HTR-8/SVneo (cell line): ENCODE measurements at regions not wholly inside any gene's neighbourhood (a gene's known extent, or its start where the extent isn't known, plus 50 kb on each side); places are given as distances from the start of the nearest gene placed in this dataset.
"Not testable (repeated sequence)": the region's sequence is repeated elsewhere in the genome, so short reads cannot be mapped to it uniquely, and the experiment has no call there.

ENCODE experiments used
- DNase-seq: peaks from one replicate; pipeline ENCODE4 v3.0.0; 2011; ENCODE audit warnings: low spot score, mixed read lengths; ENCODE audit not compliant: insufficient read length
- FAIRE-seq: peaks from 2 replicates; lab custom pipeline; 2011; peaks lifted over from hg19 to GRCh38; lab: Jason Lieb, UNC

DNA sequence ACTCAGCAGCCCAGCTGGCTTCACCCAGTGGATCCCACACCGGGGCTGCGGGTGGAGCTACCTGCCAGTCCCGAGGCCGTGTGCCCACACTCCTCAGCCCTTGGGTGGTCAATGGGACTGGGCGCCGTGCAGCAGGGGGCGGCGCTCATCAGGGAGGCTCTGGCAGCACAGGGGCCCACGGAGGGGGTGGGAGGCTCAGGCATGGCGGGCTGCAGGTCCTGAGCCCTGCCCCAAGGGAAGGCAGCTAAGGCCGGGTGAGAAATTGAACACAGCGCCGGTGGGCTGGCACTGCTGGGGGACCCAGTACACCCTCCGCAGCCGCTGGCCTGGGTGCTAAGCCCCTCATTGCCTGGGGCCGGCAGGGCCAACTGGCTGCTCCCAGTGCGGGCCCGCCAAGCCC is 1017.1 kb upstream of the FLRT2 start:
- FAIRE-seq, DNase-seq: not testable (repeated sequence)

DNA sequence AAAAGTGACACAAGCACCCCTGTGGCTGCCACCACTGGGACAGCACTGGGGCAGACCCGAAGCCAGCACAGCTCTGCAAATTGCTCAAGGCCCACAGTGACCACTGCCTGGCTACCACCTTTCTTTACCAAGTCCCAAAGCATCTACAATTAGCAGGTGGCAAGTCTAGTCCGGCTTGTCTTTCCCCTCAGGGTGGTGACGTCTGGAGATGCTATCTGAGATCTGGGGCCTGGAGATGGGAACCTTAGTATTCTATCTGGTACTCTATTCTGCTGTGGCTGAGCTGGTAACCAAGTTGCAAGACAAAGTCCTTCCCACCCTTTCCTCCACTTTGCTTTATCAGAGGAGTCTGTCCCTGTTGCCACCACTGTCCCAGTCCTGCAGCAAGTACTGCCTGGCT is 1010.1 kb upstream of the FLRT2 start:
- DNase-seq (no peak), FAIRE-seq (no peak)

DNA sequence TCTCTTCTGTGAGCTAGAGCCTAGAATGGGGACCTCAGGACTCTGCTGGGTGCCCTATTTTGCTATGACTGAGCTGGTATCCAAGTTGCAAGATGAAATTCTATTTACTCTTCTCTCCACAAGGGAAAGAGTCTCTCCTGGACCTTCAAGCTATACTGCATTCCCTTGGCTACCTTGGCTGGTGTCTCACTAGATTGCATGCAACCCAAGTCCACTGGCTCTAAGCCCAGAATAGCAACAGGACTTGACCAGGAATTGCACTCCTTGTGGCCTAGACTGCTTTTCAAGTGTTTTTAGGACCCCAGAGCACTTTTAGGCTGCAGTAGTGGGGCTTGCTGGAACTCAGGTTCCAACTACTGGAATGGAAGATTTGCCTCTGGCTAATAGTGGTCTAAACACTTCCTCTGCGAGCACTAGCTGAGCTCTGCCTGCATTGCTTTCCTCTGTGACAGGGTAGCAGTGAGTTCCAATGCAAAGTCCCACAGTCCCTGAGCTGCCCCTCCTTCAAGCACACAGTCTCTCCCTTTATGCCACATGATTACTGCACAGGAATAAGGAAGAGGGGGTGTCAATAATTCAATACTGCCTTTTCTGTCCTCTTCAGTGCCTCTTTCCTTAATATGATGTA is 1009.1 kb upstream of the FLRT2 start:
- no peak for DNase-seq
- FAIRE-seq, result no peak

DNA sequence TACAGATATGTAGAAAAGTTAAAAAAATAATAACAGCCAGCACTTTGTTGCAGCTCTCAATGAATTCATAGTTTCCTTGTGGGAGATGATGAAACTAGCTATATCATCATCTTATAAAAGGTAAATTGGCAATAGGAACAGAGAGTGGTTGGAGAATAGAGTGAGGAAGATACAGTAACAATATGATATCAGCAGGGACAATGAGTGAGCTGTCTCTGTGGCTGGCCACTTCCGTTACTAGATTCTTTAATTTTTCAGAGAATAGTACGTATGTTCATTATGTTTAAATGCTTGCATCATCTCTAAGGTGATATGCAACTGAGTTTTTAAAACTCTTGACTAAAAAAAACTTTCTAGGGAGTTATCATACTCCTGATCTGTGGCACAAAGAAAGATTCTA is 1006.2 kb upstream of the FLRT2 start:
- FAIRE-seq (no peak), DNase-seq (no peak)

DNA sequence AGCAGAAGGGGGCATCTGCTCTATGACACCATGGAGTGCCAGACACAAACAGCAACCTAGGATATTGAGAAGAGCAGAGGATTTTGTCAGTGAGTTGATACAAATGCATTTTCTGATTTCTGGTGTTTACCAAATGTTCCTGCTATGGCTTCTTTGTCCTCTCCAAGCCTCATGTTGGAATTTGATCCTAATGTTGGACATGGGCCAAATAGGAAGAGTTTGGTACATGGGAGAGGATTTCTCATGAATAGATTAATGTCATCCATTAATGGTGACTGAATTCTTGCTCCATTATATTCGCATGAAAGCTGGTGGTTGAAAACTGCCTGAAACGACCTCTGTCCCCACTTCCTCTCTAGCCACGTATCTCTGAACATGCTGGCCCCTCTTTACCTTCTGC is 1002.2 kb upstream of the FLRT2 start:
- DNase-seq (no peak), FAIRE-seq (no peak)

DNA sequence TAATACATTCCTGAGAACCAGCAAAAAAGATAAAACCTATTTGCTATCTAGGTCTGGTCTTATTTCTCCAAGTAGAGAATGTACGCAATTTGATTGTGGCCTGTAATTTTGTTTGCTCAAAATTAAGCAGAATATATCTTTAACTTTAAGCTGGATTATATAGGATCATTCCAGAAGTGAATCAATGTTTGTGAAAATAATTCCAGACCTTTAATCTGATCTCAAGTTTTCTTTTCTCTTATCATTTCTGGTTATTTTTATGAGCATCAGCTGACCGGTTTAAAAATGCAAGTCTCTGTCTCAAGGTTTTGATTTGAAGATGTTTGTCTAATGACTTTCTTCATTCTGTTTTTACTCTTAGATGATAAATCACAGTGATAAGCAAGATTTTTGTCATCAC is 997.9 kb upstream of the FLRT2 start:
- FAIRE-seq (no peak), DNase-seq (no peak)

DNA sequence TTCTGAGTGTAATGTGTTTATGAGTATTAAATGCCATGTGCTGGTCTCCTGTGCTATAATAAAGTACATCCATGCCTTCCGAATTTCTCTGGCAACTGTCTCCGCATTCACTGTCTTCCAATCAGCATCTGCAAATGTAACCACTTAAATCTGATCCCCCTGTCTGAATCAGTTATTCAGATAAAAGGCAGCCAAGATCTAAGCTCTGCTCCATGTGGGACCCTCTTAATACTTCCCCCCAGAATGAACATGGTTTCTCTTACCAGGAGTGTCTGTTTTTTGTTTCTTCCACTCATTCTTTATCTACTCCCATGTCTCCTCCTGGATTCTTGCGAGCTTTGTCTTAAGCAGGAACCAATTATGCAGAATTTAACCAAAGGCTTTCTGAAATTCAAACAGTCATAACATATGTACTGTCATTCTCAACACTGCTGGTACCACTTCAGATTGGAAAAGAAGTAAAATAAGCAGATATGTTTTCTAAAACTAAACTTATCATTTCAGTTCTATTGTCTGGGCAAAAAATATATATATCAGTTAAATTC is 996.7 kb upstream of the FLRT2 start:
- DNase-seq (no peak), FAIRE-seq (no peak)

DNA sequence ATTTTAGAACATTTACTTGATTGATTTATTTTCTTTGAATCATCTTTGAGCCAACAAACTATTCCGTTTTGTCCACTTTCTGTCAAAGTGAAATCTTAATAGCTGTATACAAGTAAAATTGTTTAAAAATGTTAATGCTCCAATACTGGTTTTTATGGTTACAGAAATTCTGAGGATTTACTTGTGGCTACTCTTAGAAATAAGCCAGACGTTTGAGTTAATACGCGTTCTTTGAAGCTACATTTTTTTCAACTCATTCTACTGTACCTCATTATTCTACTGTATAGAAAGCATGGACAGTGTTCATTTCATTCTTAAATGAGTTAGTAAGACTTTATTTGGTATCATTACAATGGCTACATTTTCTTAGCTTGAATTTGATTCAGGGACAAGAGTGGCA is 996.2 kb upstream of the FLRT2 start:
- FAIRE-seq (no peak), DNase-seq (no peak)

DNA sequence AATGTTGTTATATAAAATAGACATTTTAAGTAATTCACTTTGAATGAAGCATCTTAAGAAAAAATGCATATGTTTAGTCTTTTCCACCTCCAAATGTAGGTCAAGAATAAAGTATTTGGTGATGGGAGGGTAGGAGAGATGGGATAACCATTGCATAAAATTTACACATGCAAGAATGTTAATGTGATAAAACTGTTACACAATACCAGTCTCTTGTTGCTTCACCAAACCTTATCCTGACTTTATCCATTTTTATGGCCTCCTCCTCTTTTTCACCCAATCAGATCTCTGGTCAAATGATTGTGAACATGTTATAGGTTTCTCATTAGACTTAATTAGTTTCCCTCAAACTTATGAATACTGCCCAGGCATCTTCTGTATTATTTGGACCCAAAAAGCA is 994.5 kb upstream of the FLRT2 start:
- no peak for FAIRE-seq
- DNase-seq, result no peak

DNA sequence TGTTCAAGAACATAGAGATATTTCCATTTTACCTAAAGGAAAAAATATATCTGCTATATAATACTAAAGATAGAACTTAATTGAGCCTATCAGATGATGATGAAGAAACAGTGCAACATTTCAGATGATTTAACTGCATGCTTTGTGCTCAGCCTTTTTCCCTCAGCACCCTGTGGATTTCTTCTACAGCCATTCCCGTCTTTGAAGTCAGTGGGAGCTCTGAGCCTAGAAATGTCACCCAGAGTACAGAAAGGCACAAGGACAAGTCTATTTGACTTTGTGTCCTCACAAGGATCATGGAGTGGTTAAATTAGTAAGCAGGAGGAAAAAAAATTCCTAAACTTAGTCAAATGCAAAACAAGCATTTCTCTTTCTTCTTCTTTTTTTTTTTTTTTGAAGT is 994.0 kb upstream of the FLRT2 start:
- no peak for DNase-seq
- no peak for FAIRE-seq

DNA sequence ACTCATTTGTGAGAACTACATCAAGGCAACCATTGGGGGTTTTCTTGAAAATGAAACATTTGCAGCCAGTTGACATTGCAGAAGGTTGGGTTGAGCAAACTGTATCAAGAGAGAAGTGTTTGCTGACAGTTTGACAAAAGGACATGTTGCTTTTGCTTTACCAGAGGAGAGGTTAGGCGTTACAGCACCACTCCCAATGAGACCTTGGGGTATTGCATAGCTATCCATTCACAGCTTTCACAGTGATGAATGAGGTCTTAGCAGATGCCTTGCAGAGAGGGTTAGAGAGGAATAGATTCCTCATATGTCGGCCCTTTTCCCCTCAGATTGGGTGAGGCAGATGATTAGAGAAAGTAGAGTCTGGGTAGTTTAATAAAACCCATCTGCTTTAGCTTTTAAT is 988.9 kb upstream of the FLRT2 start:
- no peak for DNase-seq
- FAIRE-seq, result no peak

DNA sequence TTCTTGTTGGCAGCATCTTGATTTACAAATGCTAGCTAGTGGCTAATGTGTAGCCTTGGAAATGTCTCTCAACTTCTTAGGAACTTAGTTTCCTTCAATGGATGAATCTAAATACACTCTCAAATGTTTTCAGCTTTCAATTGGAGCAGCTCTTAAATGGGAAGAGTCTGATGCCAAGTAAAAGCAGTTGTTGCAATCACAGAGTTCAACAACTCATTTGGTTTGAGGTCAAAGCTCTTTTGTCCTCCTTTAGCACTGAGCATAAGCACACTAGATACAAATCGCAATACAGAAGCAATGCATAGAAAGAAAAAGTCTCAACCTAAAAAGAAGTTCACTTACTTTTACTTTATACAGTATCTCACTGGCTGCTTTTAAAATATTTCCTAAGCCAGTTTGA is 986.1 kb upstream of the FLRT2 start:
- no peak for FAIRE-seq
- DNase-seq, result no peak

DNA sequence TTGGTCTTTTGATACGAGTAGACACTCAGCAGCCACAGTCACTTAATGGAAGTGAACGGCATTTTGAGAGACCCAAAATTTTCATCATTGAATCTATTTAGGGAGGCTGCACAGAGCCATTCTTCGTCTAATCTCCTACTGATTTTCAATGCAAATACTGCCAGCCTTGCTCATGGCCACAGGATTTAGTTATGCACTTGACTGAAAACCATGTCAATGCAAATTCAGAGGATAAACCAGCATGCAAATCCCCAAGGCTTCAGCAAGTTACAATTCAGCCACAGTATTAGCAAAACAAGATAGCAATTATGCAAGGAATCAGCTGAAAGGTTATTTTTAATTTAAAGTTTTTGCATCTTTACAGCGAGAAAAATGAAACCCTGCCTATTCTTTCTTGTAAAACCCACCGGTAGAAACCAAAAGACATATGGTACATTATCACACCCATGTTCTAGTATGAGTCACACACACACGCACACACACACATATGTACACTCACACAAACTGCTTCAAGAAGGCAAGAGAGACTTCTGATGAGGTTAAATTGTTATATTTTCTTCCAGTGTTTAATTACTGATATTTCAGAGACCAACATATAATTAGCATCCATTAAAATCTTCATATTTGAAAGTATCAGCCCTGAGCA is 985.3 kb upstream of the FLRT2 start:
- DNase-seq (no peak), FAIRE-seq (no peak)

DNA sequence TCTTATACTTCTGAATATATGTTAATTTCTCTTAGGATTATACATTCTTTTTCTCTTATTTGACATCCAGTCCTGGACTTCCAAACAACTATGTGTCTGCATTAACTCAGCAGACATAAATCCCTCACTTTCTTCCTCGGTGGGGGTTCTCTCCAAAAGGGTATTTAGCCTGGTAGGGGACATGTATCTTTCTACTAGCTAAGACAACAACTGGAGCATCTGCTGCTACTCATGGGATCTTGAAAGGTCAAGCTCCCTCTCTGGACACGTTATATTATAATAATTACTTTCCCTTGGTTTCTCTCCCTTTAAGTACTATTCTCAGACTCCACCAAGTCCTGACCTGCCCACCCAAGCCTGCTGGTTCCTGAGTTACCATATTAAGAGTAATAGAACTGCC is 983.7 kb upstream of the FLRT2 start:
- FAIRE-seq (no peak), DNase-seq (no peak)

DNA sequence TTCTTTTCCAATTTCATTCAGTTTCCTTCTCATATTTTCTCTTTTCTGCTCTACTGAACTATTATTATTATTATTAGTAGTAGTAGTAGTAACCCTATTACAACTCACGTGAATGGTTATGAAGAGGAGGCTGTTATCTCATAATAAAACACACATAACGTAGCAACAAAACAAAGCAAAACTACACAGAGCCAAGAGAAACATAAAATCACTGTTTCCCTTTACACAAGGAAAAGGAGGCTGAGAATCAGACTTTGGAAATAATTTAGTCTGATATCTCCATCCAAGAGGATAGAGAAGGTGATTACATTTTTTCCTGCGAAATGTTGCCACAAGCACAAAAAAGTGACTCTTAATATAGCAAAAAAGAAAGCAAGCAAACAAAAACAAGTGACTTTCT is 975.8 kb upstream of the FLRT2 start:
- FAIRE-seq (no peak), DNase-seq (no peak)

DNA sequence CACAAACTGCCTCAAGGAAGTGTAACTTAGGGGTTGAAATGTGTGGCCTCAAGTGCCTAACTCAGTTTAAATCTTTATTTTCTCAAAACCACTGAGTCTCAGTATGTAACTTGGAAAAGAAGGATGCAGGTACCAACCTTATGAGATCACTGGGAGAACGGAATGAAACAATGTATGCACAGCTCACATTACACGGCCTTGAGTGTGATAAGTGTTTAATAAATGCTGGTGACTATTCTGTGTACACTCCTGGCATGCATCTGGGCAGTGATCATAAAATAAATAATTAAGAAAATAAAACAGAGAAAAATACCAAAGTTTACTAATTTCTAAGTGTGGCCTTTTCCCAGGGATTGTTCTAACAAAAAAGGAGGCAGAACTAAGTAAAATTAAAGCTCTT is 974.5 kb upstream of the FLRT2 start:
- no peak for FAIRE-seq

DNA sequence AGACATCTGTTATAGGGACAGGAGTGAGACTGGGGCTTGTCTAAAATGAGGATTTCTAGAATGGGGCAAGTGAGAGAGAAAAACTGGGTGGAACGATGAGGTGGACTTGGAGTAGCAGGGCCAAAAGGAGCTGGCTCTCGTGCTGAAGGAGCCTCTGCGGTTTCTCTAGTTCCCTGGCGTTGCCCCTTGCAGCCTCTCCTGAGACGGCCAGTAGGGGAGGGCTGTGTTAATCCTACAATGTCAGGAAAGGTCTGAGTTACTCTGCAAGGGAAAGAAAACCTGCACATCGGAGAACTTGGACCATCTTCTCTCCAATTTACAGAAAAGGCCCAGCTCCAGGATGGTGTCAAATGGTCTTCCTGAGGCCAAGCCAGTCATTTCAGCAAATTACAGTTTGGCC is 963.8 kb upstream of the FLRT2 start:
- DNase-seq, result no peak
- no peak for FAIRE-seq

More for the DNA sequence above, 974.5 kb upstream of the FLRT2 start:
- DNase-seq, result no peak

DNA sequence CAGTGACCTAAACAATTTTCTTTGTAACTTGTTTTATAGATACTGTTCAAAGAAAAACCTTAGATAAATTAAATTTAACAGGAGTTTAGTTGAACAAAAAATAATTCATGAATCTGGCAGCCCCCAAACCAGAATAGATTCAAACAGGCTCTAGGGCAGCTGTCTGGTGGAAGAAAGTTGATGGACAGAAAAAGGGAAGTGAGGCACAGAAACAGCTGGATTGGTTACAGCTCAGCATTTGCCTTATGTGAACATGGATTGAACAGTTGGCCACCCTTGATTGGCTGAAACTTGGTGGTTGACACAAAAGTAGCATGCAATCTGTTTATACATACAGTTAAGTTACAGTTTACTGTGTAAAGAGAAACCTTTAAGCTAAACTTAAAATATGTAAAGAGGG is 954.3 kb upstream of the FLRT2 start:
- FAIRE-seq (no peak), DNase-seq (no peak)

DNA sequence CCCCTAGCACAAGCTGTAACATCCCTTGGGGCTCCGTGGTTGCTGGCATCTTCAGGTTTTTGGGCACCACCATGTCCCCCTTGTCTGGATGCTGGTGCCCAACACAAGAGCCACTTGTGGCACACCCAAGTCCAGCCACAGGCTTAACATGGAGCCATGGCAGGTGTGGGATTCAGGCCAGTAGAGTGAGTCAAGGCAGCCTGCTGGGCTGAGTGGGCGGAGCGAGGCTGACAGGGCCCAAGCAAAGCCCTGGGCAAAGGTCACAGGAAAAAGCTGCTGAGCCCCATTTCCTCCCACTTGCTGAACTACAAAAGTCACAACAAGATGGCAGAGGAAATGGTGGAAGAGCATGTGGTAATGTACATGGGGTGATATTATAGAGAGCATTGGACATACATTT is 950.7 kb upstream of the FLRT2 start:
- DNase-seq (no peak), FAIRE-seq (no peak)

DNA sequence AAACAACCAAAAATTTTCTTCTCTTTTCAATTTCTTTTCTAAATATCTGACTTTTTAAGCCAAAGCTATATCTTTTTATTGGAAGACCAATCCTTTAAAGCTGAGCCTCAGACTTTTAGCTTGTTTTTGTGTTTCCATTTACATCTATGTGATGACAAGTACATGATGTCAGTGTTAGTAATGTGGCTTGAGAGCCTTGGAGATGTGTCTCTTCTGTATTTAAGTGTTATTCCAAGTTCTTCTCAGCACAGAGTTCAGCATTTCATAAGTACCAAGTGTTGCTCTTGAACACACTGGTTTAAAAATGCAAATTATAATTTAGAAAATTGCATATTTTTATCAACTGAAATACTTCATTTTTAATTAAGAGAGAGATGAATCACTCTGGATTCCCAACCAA is 948.9 kb upstream of the FLRT2 start:
- DNase-seq (no peak), FAIRE-seq (no peak)

DNA sequence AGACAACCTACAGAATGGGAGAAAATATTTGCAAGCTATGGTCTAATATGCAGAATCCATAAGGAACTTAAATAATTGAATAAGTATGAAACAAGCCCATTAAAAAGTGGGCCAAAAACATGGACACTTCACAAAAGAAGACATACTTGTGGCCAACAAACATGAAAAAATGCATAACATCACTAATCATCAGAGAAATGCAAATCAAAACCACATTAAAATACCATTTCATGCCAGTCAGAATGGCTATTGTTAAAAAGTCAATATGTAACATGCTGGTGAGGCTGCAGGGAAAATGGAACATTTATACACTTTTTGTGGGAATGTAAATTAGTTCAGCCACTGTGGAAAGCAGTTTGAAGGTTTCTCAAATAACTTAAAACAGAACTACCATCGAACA is 945.4 kb upstream of the FLRT2 start:
- DNase-seq (no peak), FAIRE-seq (no peak)

DNA sequence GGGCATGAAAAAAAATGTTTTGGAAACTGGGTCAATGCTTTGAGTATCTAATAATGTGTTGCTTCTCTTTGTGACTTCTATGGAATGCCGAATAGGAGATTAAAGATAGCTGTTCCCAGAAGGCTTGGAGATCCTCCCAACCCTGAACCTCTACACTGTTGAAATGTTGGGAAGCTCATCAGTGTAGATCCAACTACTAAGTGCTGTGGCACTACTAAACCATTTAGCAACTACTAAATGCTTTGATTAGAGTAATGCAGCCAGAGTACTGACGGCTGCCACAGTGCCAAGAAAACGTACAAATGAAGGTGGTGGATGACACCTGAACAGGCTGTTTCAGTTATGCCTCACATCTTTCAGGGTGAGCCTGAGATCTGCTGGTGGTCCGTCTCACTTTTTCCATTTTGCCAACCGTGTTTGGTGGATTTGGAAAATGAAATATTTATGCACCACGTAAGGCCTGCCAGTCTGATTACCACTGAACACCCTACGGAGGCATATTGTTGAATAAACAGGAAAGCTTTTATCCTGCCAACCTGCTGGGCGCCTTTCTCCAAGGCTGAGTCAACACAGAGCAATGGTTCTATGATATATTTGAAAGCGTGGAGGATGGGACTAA is 938.0 kb upstream of the FLRT2 start:
- no peak for FAIRE-seq
- no peak for DNase-seq
